SJSA1 (cell line): ENCODE measurements at regions not wholly inside any gene's neighbourhood (a gene's known extent, or its start where the extent isn't known, plus 50 kb on each side); places are given as distances from the start of the nearest gene placed in this dataset.

Source experiments
- DNase-seq, 2 experiments: peaks; one replicate each; pipeline ENCODE4 v3.0.0-alpha.2; 2015 to 2020; ENCODE audit warnings: low spot score in 2 of 2, low read depth in 1 of 2
- H3K27ac ChIP-seq: fragments of 250-450 bp; sonication (Bioruptor Pico); 2 replicates; pipeline ENCODE4 v1.5.1; 2020; ENCODE audit warnings: mild to moderate bottlenecking, moderate library complexity
- H3K27me3 ChIP-seq: fragments of 250-450 bp; sonication (Bioruptor Pico); replicated peaks from 2 replicates; pipeline ENCODE4 v1.5.1; 2020; ENCODE audit warnings: mild to moderate bottlenecking, moderate library complexity
- H3K36me3 ChIP-seq: fragments of 250-450 bp; sonication (Bioruptor Pico); 2 replicates; pipeline ENCODE4 v1.5.1; 2020; ENCODE audit warnings: mild to moderate bottlenecking
- H3K4me1 ChIP-seq: fragments of 250-450 bp; sonication (Bioruptor Pico); replicated peaks from 2 replicates; pipeline ENCODE4 v1.6.1; 2021; ENCODE audit warnings: mild to moderate bottlenecking
- H3K4me3 ChIP-seq: fragments of 250-450 bp; sonication (Bioruptor Pico); 2 replicates; pipeline ENCODE4 v1.5.1; 2020; ENCODE audit warnings: mild to moderate bottlenecking
- H3K9me3 ChIP-seq: fragments of 250-450 bp; sonication (Bioruptor Pico); replicated peaks from 2 replicates; pipeline ENCODE4 v1.5.1; 2020; ENCODE audit warnings: mild to moderate bottlenecking

- DNase-seq = no peak
These were observed 388.1 kb upstream of the CHAC2 start for GRCh38 chr2:53379547-53379946.

GRCh38 chr2:53378791-53379190, 388.8 kb upstream of the CHAC2 start:
- H3K4me3 ChIP-seq = no peak overlapping the region
- no peak for DNase-seq

More at GRCh38 chr2:53379547-53379946, 388.1 kb upstream of the CHAC2 start:
- Histone ChIP-seq H3K4me3 (no peak overlapping the region), H3K27ac (no peak overlapping the region), H3K36me3 (no peaks in the 10 kb centered on the region), H3K9me3 (no peaks in the 10 kb centered on the region), H3K4me1 (no peaks in the 10 kb centered on the region), H3K27me3 (no peaks in the 10 kb centered on the region)

GRCh38 chr2:53373126-53373525, 394.5 kb upstream of the CHAC2 start:
- H3K36me3 ChIP-seq = no peaks in the 10 kb centered on the region
- no peaks in the 10 kb centered on the region for H3K27me3 ChIP-seq

More at GRCh38 chr2:53378791-53379190, 388.8 kb upstream of the CHAC2 start:
- Histone ChIP-seq H3K4me1 (no peaks in the 10 kb centered on the region), H3K27me3 (no peaks in the 10 kb centered on the region), H3K9me3 (no peaks in the 10 kb centered on the region), H3K27ac (no peak overlapping the region), H3K36me3 (no peaks in the 10 kb centered on the region)

GRCh38 chr2:53366543-53366942, 401.1 kb upstream of the CHAC2 start:
- no peak overlapping the region for H3K27ac ChIP-seq
- H3K27me3 ChIP-seq = no peaks in the 10 kb centered on the region
- H3K9me3 ChIP-seq = no peaks in the 10 kb centered on the region; the same call in 1 of the 2 replicates
- H3K4me3 ChIP-seq = no peak overlapping the region
- no peaks in the 10 kb centered on the region for H3K36me3 ChIP-seq
- no peaks in the 10 kb centered on the region for H3K4me1 ChIP-seq
- DNase-seq = no peak

More at GRCh38 chr2:53373126-53373525, 394.5 kb upstream of the CHAC2 start:
- no peak overlapping the region for H3K4me3 ChIP-seq
- H3K27ac ChIP-seq = no peak overlapping the region
- no peaks in the 10 kb centered on the region for H3K9me3 ChIP-seq
- no peaks in the 10 kb centered on the region for H3K4me1 ChIP-seq
- no peak for DNase-seq

GRCh38 chr2:53362934-53363333, 404.7 kb upstream of the CHAC2 start:
- Histone ChIP-seq H3K27ac (no peak overlapping the region), H3K9me3 (no peaks in the 10 kb centered on the region; the same call in 1 of the 2 replicates), H3K4me1 (no peaks in the 10 kb centered on the region), H3K36me3 (no peaks in the 10 kb centered on the region), H3K27me3 (no peaks in the 10 kb centered on the region), H3K4me3 (no peak overlapping the region)
- no peak for DNase-seq

GRCh38 chr2:53356291-53356905, 411.2 kb upstream of the CHAC2 start:
- Histone ChIP-seq H3K4me3 (no peak overlapping the region), H3K4me1 (peaks cover 5% of the 10 kb centered on the region), H3K27ac (no peak overlapping the region), H3K27me3 (no peaks in the 10 kb centered on the region), H3K9me3 (no peaks in the 10 kb centered on the region), H3K36me3 (no peaks in the 10 kb centered on the region)
- no peak for DNase-seq

GRCh38 chr2:53353135-53354114, 414.2 kb upstream of the CHAC2 start:
- Histone ChIP-seq H3K4me1 (peaks cover 5% of the 10 kb centered on the region), H3K36me3 (no peaks in the 10 kb centered on the region), H3K9me3 (no peaks in the 10 kb centered on the region), H3K27me3 (no peaks in the 10 kb centered on the region), H3K27ac (no peak overlapping the region), H3K4me3 (no peak overlapping the region)
- DNase-seq = peak; percentile 10 to 45

- H3K9me3 ChIP-seq = no peaks in the 10 kb centered on the region
- H3K27ac ChIP-seq = no peak overlapping the region
- H3K4me3 ChIP-seq = no peak overlapping the region
- no peaks in the 10 kb centered on the region for H3K4me1 ChIP-seq
- no peaks in the 10 kb centered on the region for H3K36me3 ChIP-seq
- H3K27me3 ChIP-seq = no peaks in the 10 kb centered on the region
- no peak for DNase-seq
These were observed 420.3 kb upstream of the CHAC2 start for GRCh38 chr2:53347269-53347668.

GRCh38 chr2:53342248-53342647, 425.4 kb upstream of the CHAC2 start:
- H3K36me3 ChIP-seq = no peaks in the 10 kb centered on the region
- H3K9me3 ChIP-seq = no peaks in the 10 kb centered on the region
- DNase-seq = no peak
- H3K4me1 ChIP-seq = no peaks in the 10 kb centered on the region
- 0 out of 2 replicates have a peak, but pooled peaks cover 2% of the 10 kb centered on the region for H3K27me3 ChIP-seq
- H3K27ac ChIP-seq = no peak overlapping the region
- no peak overlapping the region for H3K4me3 ChIP-seq

GRCh38 chr2:53334610-53335009, 433.0 kb upstream of the CHAC2 start:
- Histone ChIP-seq H3K9me3 (no peaks in the 10 kb centered on the region), H3K27ac (no peak overlapping the region), H3K36me3 (no peaks in the 10 kb centered on the region), H3K27me3 (no peaks in the 10 kb centered on the region), H3K4me3 (no peak overlapping the region), H3K4me1 (no peaks in the 10 kb centered on the region)
- no peak for DNase-seq

- Histone ChIP-seq H3K36me3 (no peaks in the 10 kb centered on the region), H3K27me3 (no peaks in the 10 kb centered on the region), H3K27ac (no peak overlapping the region), H3K4me3 (no peak overlapping the region), H3K4me1 (no peaks in the 10 kb centered on the region), H3K9me3 (no peaks in the 10 kb centered on the region)
- DNase-seq = no peak
These were observed 435.9 kb upstream of the CHAC2 start for GRCh38 chr2:53331667-53332066.

GRCh38 chr2:53317861-53318260, 449.7 kb upstream of the CHAC2 start:
- H3K4me1 ChIP-seq = no peaks in the 10 kb centered on the region
- no peak overlapping the region for H3K27ac ChIP-seq
- H3K36me3 ChIP-seq = no peaks in the 10 kb centered on the region
- H3K4me3 ChIP-seq = no peak overlapping the region
- no peak for DNase-seq
- no peaks in the 10 kb centered on the region for H3K9me3 ChIP-seq
- no peaks in the 10 kb centered on the region for H3K27me3 ChIP-seq

GRCh38 chr2:53315149-53315548, 452.5 kb upstream of the CHAC2 start:
- H3K36me3 ChIP-seq = no peaks in the 10 kb centered on the region
- no peaks in the 10 kb centered on the region for H3K9me3 ChIP-seq
- no peaks in the 10 kb centered on the region for H3K27me3 ChIP-seq
- DNase-seq = no peak
- H3K27ac ChIP-seq = no peak overlapping the region
- no peak overlapping the region for H3K4me3 ChIP-seq
- H3K4me1 ChIP-seq = no peaks in the 10 kb centered on the region

- H3K36me3 ChIP-seq = no peaks in the 10 kb centered on the region
- DNase-seq = no peak
- no peak overlapping the region for H3K4me3 ChIP-seq
- no peak overlapping the region for H3K27ac ChIP-seq
- H3K27me3 ChIP-seq = no peaks in the 10 kb centered on the region
- H3K9me3 ChIP-seq = no peaks in the 10 kb centered on the region
- H3K4me1 ChIP-seq = no peaks in the 10 kb centered on the region
These were observed 452.9 kb upstream of the CHAC2 start for GRCh38 chr2:53314718-53315117.
